Kidney (tissue), 13 donors: ENCODE measurements at regions not wholly inside any gene's neighbourhood (a gene's known extent, or its start where the extent isn't known, plus 50 kb on each side); places are given as distances from the start of the nearest gene placed in this dataset.

Experiments
- DNase-seq, 5 donors: peaks; one replicate each; pipeline ENCODE4 v3.0.0-alpha.2; 2013 to 2020
- FAIRE-seq: peaks from 2 replicates; lab custom pipeline; 2012; peaks lifted over from hg19 to GRCh38; lab: Jason Lieb, UNC
- H3K27ac ChIP-seq, 2 donors: one replicate each; pipeline ENCODE4 v1.7.0; 2013; ENCODE audit warnings: low read depth in 2 of 2, low read length in 2 of 2, inconsistent platforms in 1 of 2
- H3K27me3 ChIP-seq: one replicate; pipeline ENCODE4 v1.7.1; 2013; ENCODE audit warnings: low read length, inconsistent platforms; ENCODE audit not compliant: control insufficient read depth, insufficient read depth
- H3K36me3 ChIP-seq, 3 donors: one replicate each; pipeline versions ENCODE4 v1.7.0 to v1.7.1; 2013; ENCODE audit warnings: low read length in 3 of 3, control low read depth in 1 of 3, inconsistent platforms in 1 of 3; ENCODE audit not compliant: insufficient read depth in 3 of 3, control insufficient read depth in 2 of 3
- H3K4me1 ChIP-seq, 3 donors: one replicate each; pipeline versions ENCODE4 v1.7.0 to v1.7.1; 2013; ENCODE audit warnings: low read length in 3 of 3, inconsistent platforms in 1 of 3, low read depth in 1 of 3; ENCODE audit not compliant: control insufficient read depth in 2 of 3, insufficient read depth in 2 of 3
- H3K4me3 ChIP-seq, 3 donors: one replicate each; pipeline versions ENCODE4 v1.7.0 to v1.8.1; 2013; ENCODE audit warnings: low read length in 3 of 3, control low read depth in 1 of 3, inconsistent platforms in 1 of 3
- H3K9ac ChIP-seq, 3 donors: one replicate each; pipeline versions ENCODE4 v1.7.0 to v1.7.1; 2013; ENCODE audit warnings: low read length in 3 of 3, control low read depth in 1 of 3, inconsistent platforms in 1 of 3
- H3K9me3 ChIP-seq, 3 donors: one replicate each; pipeline versions ENCODE4 v1.7.0 to v1.7.1; 2013; ENCODE audit warnings: low read length in 3 of 3, control low read depth in 1 of 3, inconsistent platforms in 1 of 3; ENCODE audit not compliant: control insufficient read depth in 2 of 3, insufficient read depth in 1 of 3
- CTCF ChIP-seq: IDR thresholded peaks from 3 replicates; pipeline ENCODE4 v1.5.1; 2012; ENCODE audit warnings: mild to moderate bottlenecking, moderate library complexity, borderline replicate concordance; ENCODE audit not compliant: insufficient read depth; ENCODE audit errors: extremely low read depth
- intact Hi-C: fragments of 100-400 bp; cut with DNase I; formaldehyde crosslinking; loops from one replicate; pipeline ENCODE4 v1.11.1; 2022
- donor health status: control.
- donor health status: control.
- donor health status: control.
- donor health status: control.
- donor health status: control.
- donor health status: DM: yes; HTN: yes; CAD: no.
- donor health status: Normal renal cell carcinoma (clear cell type).

- DNase-seq, result no peak
- no peaks in the 10 kb centered on the region for H3K36me3 ChIP-seq
- intact Hi-C loops, result no loop called here
- no peaks in the 10 kb centered on the region for H3K9me3 ChIP-seq
- H3K9ac ChIP-seq, result no peak overlapping the region
- H3K27ac ChIP-seq, result no peak overlapping the region
- no peaks in the 10 kb centered on the region for H3K27me3 ChIP-seq
- H3K4me1 ChIP-seq, result no peaks in the 10 kb centered on the region
- no peak for FAIRE-seq
- H3K4me3 ChIP-seq, result no peak overlapping the region
- no peak for TF ChIP-seq CTCF
Measured at GRCh38 chr5:38149815-38150195, 108.6 kb upstream of the EGFLAM start.

- H3K9me3 ChIP-seq, result no peaks in the 10 kb centered on the region
- no peaks in the 10 kb centered on the region for H3K27me3 ChIP-seq
- H3K36me3 ChIP-seq, result no peaks in the 10 kb centered on the region
- intact Hi-C loops, result no loop called here
- no peak overlapping the region for H3K27ac ChIP-seq
- DNase-seq (no peak), FAIRE-seq (no peak)
- no peak overlapping the region for H3K9ac ChIP-seq
- no peak overlapping the region for H3K4me3 ChIP-seq
- no peaks in the 10 kb centered on the region for H3K4me1 ChIP-seq
- TF ChIP-seq CTCF, result no peak
Measured at GRCh38 chr5:38148021-38148625, 110.2 kb upstream of the EGFLAM start.

- no peaks in the 10 kb centered on the region for H3K4me1 ChIP-seq
- H3K9ac ChIP-seq, result no peak overlapping the region
- no peaks in the 10 kb centered on the region for H3K27me3 ChIP-seq
- H3K27ac ChIP-seq, result no peak overlapping the region
- H3K36me3 ChIP-seq, result no peaks in the 10 kb centered on the region
- intact Hi-C loops, result no loop called here
- H3K4me3 ChIP-seq, result no peak overlapping the region
- no peak for FAIRE-seq
- no peak for DNase-seq
- H3K9me3 ChIP-seq, result no peaks in the 10 kb centered on the region
- TF ChIP-seq CTCF, result no peak
Measured at GRCh38 chr5:38143384-38143783, 115.0 kb upstream of the EGFLAM start.

- no peak overlapping the region for H3K27ac ChIP-seq
- no peaks in the 10 kb centered on the region for H3K9me3 ChIP-seq
- no peak overlapping the region for H3K4me3 ChIP-seq
- TF ChIP-seq CTCF, result no peak
- H3K9ac ChIP-seq, result no peak overlapping the region
- H3K4me1 ChIP-seq, result no peaks in the 10 kb centered on the region
- DNase-seq (no peak), FAIRE-seq (no peak)
- no peaks in the 10 kb centered on the region for H3K27me3 ChIP-seq
- H3K36me3 ChIP-seq, result no peaks in the 10 kb centered on the region
- intact Hi-C loops, result no loop called here
Measured at GRCh38 chr5:38141665-38142064, 116.7 kb upstream of the EGFLAM start.
